ENCODE measurements at regions not wholly inside any gene's neighbourhood (a gene's known extent, or its start where the extent isn't known, plus 50 kb on each side); places are given as distances from the start of the nearest gene placed in this dataset.

GRCh38 chr13:34722922-34723321 lies 219.1 kb upstream of the NBEA start (continued):
- TF ChIP-seq REST (tag by site-specific recombination; IDR thresholded peaks at IDR 0.05) (no peak), ZNF623 (tag by site-specific recombination; IDR thresholded peaks at IDR 0.05) (no peak), ZNF596 (tag by site-specific recombination; IDR thresholded peaks at IDR 0.05) (no peak), SCRT2 (tag by site-specific recombination; IDR thresholded peaks at IDR 0.05) (no peak)

GRCh38 chr13:34730961-34731360 lies 211.1 kb upstream of the NBEA start:
- no peak overlapping the region for H3K27ac ChIP-seq (ENCODE audit: extremely low read depth, low read depth, low read length)
- TF ChIP-seq ZNF155 (tag by site-specific recombination; IDR thresholded peaks at IDR 0.05) (no peak), RBAK (tag by site-specific recombination; IDR thresholded peaks at IDR 0.05) (no peak), ZNF114 (tag by site-specific recombination; IDR thresholded peaks at IDR 0.05) (no peak), KLF16 (tag by site-specific recombination; IDR thresholded peaks at IDR 0.05) (no peak), FEZF1 (tag by site-specific recombination; IDR thresholded peaks at IDR 0.05) (no peak), ZNF585B (tag by site-specific recombination; IDR thresholded peaks at IDR 0.05) (no peak), ZNF777 (tag by site-specific recombination; IDR thresholded peaks at IDR 0.05; ENCODE audit: borderline replicate concordance) (no peak), ZNF223 (tag by site-specific recombination; IDR thresholded peaks at IDR 0.05) (no peak), ZIC2 (tag by site-specific recombination; IDR thresholded peaks at IDR 0.05) (no peak), ZNF221 (tag by site-specific recombination; IDR thresholded peaks at IDR 0.05; ENCODE audit: borderline replicate concordance) (no peak), ZNF366 (tag by site-specific recombination; conservative IDR thresholded peaks at IDR 0.05) (no peak), ZNF37A (tag by site-specific recombination; IDR thresholded peaks at IDR 0.05) (no peak), ZNF701 (tag by site-specific recombination; IDR thresholded peaks at IDR 0.05) (no peak), ZNF416 (tag by site-specific recombination; IDR thresholded peaks at IDR 0.05) (no peak), ZNF677 (tag by site-specific recombination; IDR thresholded peaks at IDR 0.05) (no peak), PRDM4 (tag by site-specific recombination; IDR thresholded peaks at IDR 0.05) (no peak)
- ChIA-PET POLR2A (no interaction called here), CTCF (no interaction called here)
- H3K4me3 ChIP-seq (ENCODE audit: low read depth, low read length) = no peak overlapping the region
- H3K36me3 ChIP-seq (ENCODE audit: control insufficient read depth in 2 of 2, insufficient read depth in 1 of 2, low read length in 2 of 2) = no peaks in the 10 kb centered on the region
- no peaks in the 10 kb centered on the region for H3K4me1 ChIP-seq (ENCODE audit: control insufficient read depth, insufficient read depth, low read length)
- no peaks in the 10 kb centered on the region for H3K9me3 ChIP-seq (ENCODE audit: control insufficient read depth, insufficient read depth, low read depth, low read length)

GRCh38 chr13:34731486-34731885 lies 210.6 kb upstream of the NBEA start:
- Histone ChIP-seq H3K9me3 (ENCODE audit: control insufficient read depth, insufficient read depth, low read depth, low read length) (no peaks in the 10 kb centered on the region), H3K4me1 (ENCODE audit: control insufficient read depth, insufficient read depth, low read length) (no peaks in the 10 kb centered on the region), H3K36me3 (ENCODE audit: control insufficient read depth in 2 of 2, insufficient read depth in 1 of 2, low read length in 2 of 2) (no peaks in the 10 kb centered on the region), H3K4me3 (ENCODE audit: low read depth, low read length) (no peak overlapping the region), H3K27ac (ENCODE audit: extremely low read depth, low read depth, low read length) (no peak overlapping the region)
- POLR2A ChIA-PET = no interaction called here
- CTCF ChIA-PET = interaction anchor here (1.2 kb wide), 1 partner anchor 17 kb away, joined by 3 read pairs; no protein-coding TSS in a partner anchor
- TF ChIP-seq ZNF571 (tag by site-specific recombination; IDR thresholded peaks at IDR 0.05) = no peak
- no peak for TF ChIP-seq ZNF692 (tag by site-specific recombination; IDR thresholded peaks at IDR 0.05)
- TF ChIP-seq ZIC2 (tag by site-specific recombination; IDR thresholded peaks at IDR 0.05) = no peak
- no peak for TF ChIP-seq GFI1B (tag by site-specific recombination; IDR thresholded peaks at IDR 0.05)
- TF ChIP-seq ZEB2 (tag by site-specific recombination; IDR thresholded peaks at IDR 0.05) = no peak
- no peak for TF ChIP-seq SALL2 (tag by site-specific recombination; IDR thresholded peaks at IDR 0.05; ENCODE audit: borderline replicate concordance)
- TF ChIP-seq MEIS1 (CRISPR knock-in tag; IDR thresholded peaks at IDR 0.05; ENCODE audit: borderline replicate concordance) = no peak
- TF ChIP-seq ZNF394 (tag by site-specific recombination; IDR thresholded peaks at IDR 0.05; ENCODE audit: borderline replicate concordance) = no peak
- TF ChIP-seq BCL11A (tag by site-specific recombination; IDR thresholded peaks at IDR 0.05; ENCODE audit: low read depth) = no peak
- TF ChIP-seq ZNF830 (tag by site-specific recombination; IDR thresholded peaks at IDR 0.05; ENCODE audit: low read depth) = no peak
- no peak for TF ChIP-seq ZNF416 (tag by site-specific recombination; IDR thresholded peaks at IDR 0.05)
- TF ChIP-seq ZNF529 (tag by site-specific recombination; IDR thresholded peaks at IDR 0.05; ENCODE audit: insufficient replicate concordance) = no peak
